IMR-90 (cell line): ENCODE measurements at regions not wholly inside any gene's neighbourhood (a gene's known extent, or its start where the extent isn't known, plus 50 kb on each side); places are given as distances from the start of the nearest gene placed in this dataset.

Source experiments
- ATAC-seq: fragments of 200-7000 bp; cut with Tn5 transposase; 2 replicates; pipeline ENCODE4 v1.9.1; 2020; ENCODE audit warnings: low read depth, mild to moderate bottlenecking, moderate library complexity
- BruUV-seq: library from RNA; stranded (reverse); fragments of 400-500 nt; replicated peaks from 2 replicates; lab custom pipeline; 2021; lab: Mats Ljungman, UMichigan
- CTCF ChIA-PET: fragments of 300-600 bp; formaldehyde crosslinking; extraction: SDS; loops from one replicate; lab custom pipeline; 2021; ENCODE audit warnings: antibody characterized with exemption; lab: Yijun Ruan, JAX
- POLR2A ChIA-PET: fragments of 300-600 bp; sonication (Branson Sonifier 250); formaldehyde crosslinking; loops from one replicate; lab custom pipeline; 2022; ENCODE audit warnings: antibody characterized with exemption; ENCODE audit not compliant: unreplicated experiment; lab: Charles Lee
- DNase-seq: peaks from one replicate; pipeline ENCODE4 v3.0.0; 2013
- H2AFZ ChIP-seq: replicated peaks from 2 replicates; pipeline ENCODE3; 2013; ENCODE audit warnings: low read length, mild to moderate bottlenecking; ENCODE audit not compliant: poor library complexity
- H2AK5ac ChIP-seq: 2 replicates; pipeline ENCODE4 v1.6.1; 2013; ENCODE audit warnings: low read depth, low read length, inconsistent platforms
- H2AK9ac ChIP-seq: replicated peaks from 2 replicates; pipeline ENCODE3; 2013; ENCODE audit warnings: mild to moderate bottlenecking, low read depth, low read length, moderate library complexity; ENCODE audit not compliant: poor library complexity
- H2BK120ac ChIP-seq: 2 replicates; pipeline ENCODE4 v1.6.1; 2013; ENCODE audit warnings: low read depth, low read length, inconsistent platforms
- H2BK15ac ChIP-seq: 3 replicates; pipeline ENCODE4 v1.6.1; 2013; ENCODE audit warnings: low read depth, low read length, inconsistent platforms
- H2BK20ac ChIP-seq: 2 replicates; pipeline ENCODE4 v1.6.1; 2013; ENCODE audit warnings: low read depth, mild to moderate bottlenecking, inconsistent platforms, low read length, moderate library complexity
- H2BK5ac ChIP-seq: 2 replicates; pipeline ENCODE4 v1.6.1; 2013; ENCODE audit warnings: mild to moderate bottlenecking, low read depth, low read length, inconsistent platforms; ENCODE audit not compliant: poor library complexity, severe bottlenecking
- H3K14ac ChIP-seq: replicated peaks from 2 replicates; pipeline ENCODE4 v1.6.1; 2013; ENCODE audit warnings: low read depth, low read length, inconsistent platforms
- H3K18ac ChIP-seq: 2 replicates; pipeline ENCODE4 v1.6.1; 2013; ENCODE audit warnings: low read depth, low read length, control low read depth
- H3K23ac ChIP-seq: 2 replicates; pipeline ENCODE4 v1.6.1; 2013; ENCODE audit warnings: low read depth, low read length, inconsistent platforms
- H3K27ac ChIP-seq: 2 replicates; pipeline ENCODE4 v1.5.1; 2013; ENCODE audit warnings: mild to moderate bottlenecking, control low read depth, low read length; ENCODE audit not compliant: insufficient read depth
- H3K27me3 ChIP-seq: 2 replicates; pipeline ENCODE4 v1.6.1; 2013; ENCODE audit warnings: low read length; ENCODE audit not compliant: control insufficient read depth, insufficient read depth
- H3K36me3 ChIP-seq: 2 replicates; pipeline ENCODE4 v1.6.1; 2013; ENCODE audit warnings: low read length, mixed read lengths; ENCODE audit not compliant: control insufficient read depth, insufficient read depth
- H3K4ac ChIP-seq: 2 replicates; pipeline ENCODE4 v1.6.1; 2013; ENCODE audit warnings: low read depth, low read length, inconsistent platforms
- H3K4me1 ChIP-seq: 2 replicates; pipeline ENCODE4 v1.6.1; 2013; ENCODE audit warnings: low read length, mixed read lengths; ENCODE audit not compliant: control insufficient read depth, insufficient read depth
- H3K4me2 ChIP-seq: 2 replicates; pipeline ENCODE4 v1.6.1; 2013; ENCODE audit warnings: low read depth, mild to moderate bottlenecking, control low read depth, low read length, moderate library complexity
- H3K4me3 ChIP-seq: 2 replicates; pipeline ENCODE4 v1.5.1; 2013; ENCODE audit warnings: low read depth, mild to moderate bottlenecking, control low read depth, low read length, moderate library complexity; ENCODE audit not compliant: insufficient read depth
- H3K56ac ChIP-seq: 2 replicates; pipeline ENCODE4 v1.6.1; 2013; ENCODE audit warnings: low read length, inconsistent platforms; ENCODE audit not compliant: insufficient read depth; ENCODE audit errors: extremely low read depth
- H3K79me1 ChIP-seq, 2 experiments: 2 replicates each; pipeline ENCODE4 v1.6.1; 2013; ENCODE audit warnings: low read length in 2 of 2, inconsistent platforms in 1 of 2, low read depth in 1 of 2
- H3K9ac ChIP-seq: 2 replicates; pipeline ENCODE4 v1.6.1; 2013; ENCODE audit warnings: low read depth, low read length, control low read depth
- H3K9me1 ChIP-seq: 2 replicates; pipeline ENCODE4 v1.6.1; 2013; ENCODE audit warnings: low read length, inconsistent platforms; ENCODE audit not compliant: insufficient read depth
- H3K9me3 ChIP-seq: 2 replicates; pipeline ENCODE4 v1.6.1; 2013; ENCODE audit warnings: low read length; ENCODE audit not compliant: control insufficient read depth, insufficient read depth
- H4K20me1 ChIP-seq: 2 replicates; pipeline ENCODE4 v1.6.1; 2013; ENCODE audit warnings: low read length, inconsistent platforms; ENCODE audit not compliant: insufficient read depth
- H4K5ac ChIP-seq: 2 replicates; pipeline ENCODE4 v1.6.1; 2013; ENCODE audit warnings: mild to moderate bottlenecking, low read depth, low read length, control low read depth
- H4K8ac ChIP-seq, 2 experiments: 2 replicates each; pipeline ENCODE4 v1.6.1; 2013; ENCODE audit warnings: low read depth in 2 of 2, low read length in 2 of 2, control low read depth in 1 of 2, inconsistent platforms in 1 of 2
- H4K91ac ChIP-seq: 2 replicates; pipeline ENCODE4 v1.6.1; 2013; ENCODE audit warnings: low read depth, low read length, inconsistent platforms; ENCODE audit not compliant: insufficient read depth
- BHLHE40 ChIP-seq: fragments of 150-350 bp; IDR thresholded peaks from 2 replicates; pipeline ENCODE4 v1.6.1; 2016; ENCODE audit warnings: mild to moderate bottlenecking, low read depth, low read length
- CHD1 ChIP-seq: IDR thresholded peaks from 2 replicates; pipeline ENCODE4 v1.6.1; 2012; ENCODE audit warnings: low read depth, low read length, improper control_type of control experiment
- CTCF ChIP-seq: conservative IDR thresholded peaks from 2 replicates; pipeline ENCODE4 v1.5.1; 2012; ENCODE audit warnings: mild to moderate bottlenecking, low read depth, low read length, improper control_type of control experiment
- FOS ChIP-seq: fragments of 150-350 bp; IDR thresholded peaks from 2 replicates; pipeline ENCODE4 v1.6.1; 2016; ENCODE audit warnings: low read depth, low read length
- MAFK ChIP-seq: IDR thresholded peaks from 2 replicates; pipeline ENCODE4 v1.6.1; 2012; ENCODE audit warnings: low read depth, low read length, improper control_type of control experiment
- MAZ ChIP-seq: IDR thresholded peaks from 2 replicates; pipeline ENCODE4 v1.6.1; 2012; ENCODE audit warnings: low read depth, mild to moderate bottlenecking, low read length, improper control_type of control experiment, moderate library complexity, borderline replicate concordance
- MXI1 ChIP-seq: IDR thresholded peaks from 2 replicates; pipeline ENCODE4 v1.6.1; 2012; ENCODE audit warnings: low read depth, mild to moderate bottlenecking, low read length, moderate library complexity, borderline replicate concordance
- POLR2A ChIP-seq: IDR thresholded peaks from 2 replicates; pipeline ENCODE4 v1.6.1; 2012; ENCODE audit warnings: mild to moderate bottlenecking, low read depth, low read length
- RAD21 ChIP-seq: IDR thresholded peaks from 2 replicates; pipeline ENCODE4 v1.6.1; 2012; ENCODE audit warnings: low read length, improper control_type of control experiment
- RCOR1 ChIP-seq: IDR thresholded peaks from 2 replicates; pipeline ENCODE4 v1.6.1; 2012; ENCODE audit warnings: mild to moderate bottlenecking, low read length, improper control_type of control experiment; ENCODE audit not compliant: insufficient replicate concordance
- RFX5 ChIP-seq: IDR thresholded peaks from 2 replicates; pipeline ENCODE4 v1.8.0; 2012; ENCODE audit warnings: low read depth, mild to moderate bottlenecking, low read length, moderate library complexity
- SMC3 ChIP-seq: fragments of 150-350 bp; IDR thresholded peaks from 2 replicates; pipeline ENCODE4 v1.6.1; 2016; ENCODE audit warnings: low read depth, mild to moderate bottlenecking, antibody characterized with exemption, low read length, moderate library complexity
- dilution Hi-C: fragments of 300-500 bp; cut with HindIII; formaldehyde crosslinking; loops from one replicate; pipeline ENCODE4 v1.14.3; 2018; ENCODE audit warnings: low sequenced_read_pairs; ENCODE audit not compliant: unreplicated experiment
- in situ Hi-C: fragments of 300-500 bp; cut with MboI; formaldehyde crosslinking; loops from 3 replicates; pipeline ENCODE4 v1.14.3; 2019; ENCODE audit warnings: low sequenced_read_pairs, inconsistent platforms, mixed read lengths
- intact Hi-C: fragments of 100-400 bp; cut with micrococcal nuclease; formaldehyde crosslinking; loops from 2 replicates; pipeline ENCODE4 v1.10.0; 2022

GRCh38 chr7:33667196-33667595 is 238.1 kb upstream of the BMPER start:
- no peaks in the 10 kb centered on the region for H3K9me1 ChIP-seq
- dilution Hi-C loops = no loop called here
- DNase-seq = peak; percentile 53

More at GRCh38 chr7:33667196-33667595, 238.1 kb upstream of the BMPER start:
- no peak overlapping the region for H2AFZ ChIP-seq
- no TSS peak for BruUV-seq
- no peak overlapping the region for H3K14ac ChIP-seq
- in situ Hi-C loops = no loop called here
- H3K9ac ChIP-seq = no peak overlapping the region
- H3K56ac ChIP-seq = no peak overlapping the region
- no peak overlapping the region for H4K91ac ChIP-seq
- intact Hi-C loops = no loop called here
- no peaks in the 10 kb centered on the region for H3K9me3 ChIP-seq
- H3K4me1 ChIP-seq = no peaks in the 10 kb centered on the region; the same call in none of the 2 replicates
- H3K4me2 ChIP-seq = no peak overlapping the region
- no peak overlapping the region for H4K8ac ChIP-seq
- no peak overlapping the region for H2BK120ac ChIP-seq
- H3K27ac ChIP-seq = no peak overlapping the region
- ChIA-PET POLR2A (no interaction called here), CTCF (no interaction called here)
- H2BK20ac ChIP-seq = no peak overlapping the region
- H4K5ac ChIP-seq = no peak overlapping the region
- H2AK5ac ChIP-seq = no peak overlapping the region
- no peak for TF ChIP-seq POLR2A
- no peak for TF ChIP-seq SMC3
- TF ChIP-seq FOS = no peak
- no peak for TF ChIP-seq CHD1
- no peak for TF ChIP-seq MAFK
- no peak for TF ChIP-seq RCOR1
- TF ChIP-seq RAD21 = no peak
- TF ChIP-seq MXI1 = no peak
- TF ChIP-seq BHLHE40 = no peak
- TF ChIP-seq MAZ = no peak
- TF ChIP-seq RFX5 = no peak
- no peak for TF ChIP-seq CTCF
- H3K79me1 ChIP-seq = no peaks in the 10 kb centered on the region
- H3K18ac ChIP-seq = no peak overlapping the region
- H2BK15ac ChIP-seq = no peak overlapping the region
- H4K20me1 ChIP-seq = no peaks in the 10 kb centered on the region
- ATAC-seq = peak; percentile 54; the same call in 1 of the 2 replicates
- H2AK9ac ChIP-seq = no peak overlapping the region
- H3K4ac ChIP-seq = no peak overlapping the region
- H3K27me3 ChIP-seq = no peaks in the 10 kb centered on the region
- no peak overlapping the region for H3K4me3 ChIP-seq
- no peaks in the 10 kb centered on the region for H3K36me3 ChIP-seq
- H3K23ac ChIP-seq = no peak overlapping the region
- H2BK5ac ChIP-seq = no peak overlapping the region
